Activated naive CD4-positive, alpha-beta T cell treated with Interleukin-2 at 50 U/mL for 16 hours (primary cell): ENCODE measurements at regions not wholly inside any gene's neighbourhood (a gene's known extent, or its start where the extent isn't known, plus 50 kb on each side); places are given as distances from the start of the nearest gene placed in this dataset.

Experiments used
- DNase-seq: peaks from one replicate; pipeline ENCODE4 v3.0.0-alpha.2; 2020

DNA sequence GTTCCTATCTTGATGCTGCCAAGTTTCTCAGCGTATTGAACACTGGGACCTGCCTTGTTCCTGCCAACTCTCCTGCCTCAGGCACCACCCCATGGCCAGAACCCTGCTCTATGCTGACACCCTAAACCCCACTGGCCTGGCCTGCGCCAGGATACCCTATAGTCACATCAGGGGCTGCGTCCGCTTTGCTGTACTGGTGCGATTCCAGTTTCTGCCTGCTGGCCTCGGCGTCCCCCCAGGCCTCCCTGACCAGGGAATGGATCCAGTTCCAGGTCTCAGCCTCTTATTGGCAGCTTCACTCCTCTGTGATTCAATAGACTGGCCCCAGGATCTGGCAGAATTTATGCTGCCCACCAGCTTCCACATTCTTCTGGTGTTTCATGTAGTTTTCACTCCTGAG lies 55.0 kb downstream of the GPR6 start:
- no peak for DNase-seq

DNA sequence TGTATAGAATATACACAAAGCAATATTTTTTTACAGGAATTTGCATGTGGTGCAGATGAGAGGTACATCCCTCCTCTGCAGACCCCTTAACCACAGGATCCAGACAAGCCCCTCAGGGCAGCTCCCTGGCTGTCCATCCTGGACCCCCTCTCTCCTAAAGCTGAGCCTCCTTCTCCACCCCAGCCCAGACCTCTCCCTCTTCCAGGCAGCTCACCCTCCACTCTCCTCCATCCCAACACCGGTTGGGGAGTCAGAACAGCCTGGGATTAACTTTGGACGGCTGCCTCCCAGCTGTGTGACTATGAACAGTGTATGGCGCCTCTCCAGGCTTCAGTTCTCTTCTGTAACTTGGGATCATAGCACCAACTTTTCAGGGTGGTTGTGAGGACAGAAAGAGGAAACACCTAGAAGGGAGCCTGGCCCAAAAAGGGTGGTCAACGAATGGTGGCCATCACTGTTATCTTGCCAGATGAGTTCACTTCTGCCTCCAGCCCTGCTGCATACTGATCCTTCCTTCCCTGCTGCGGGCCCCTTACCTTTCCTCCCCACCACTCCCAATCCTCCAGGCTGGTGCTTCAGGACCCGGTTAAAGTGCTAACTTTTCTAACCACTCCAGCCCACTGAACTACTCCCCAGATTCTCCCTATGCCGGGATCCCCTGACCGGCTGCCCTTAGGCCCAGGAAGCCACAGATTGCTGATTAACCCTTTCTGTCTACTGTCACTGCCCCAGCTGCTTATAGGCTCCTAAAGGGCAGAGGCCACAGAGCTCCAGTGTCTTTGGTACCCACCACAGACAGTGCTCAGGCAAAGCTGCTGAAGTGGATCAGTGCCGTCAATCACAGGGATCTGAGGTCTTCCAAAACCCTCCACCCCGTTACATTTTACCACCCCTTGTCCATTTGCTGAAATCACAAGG lies 55.9 kb downstream of the GPR6 start:
- DNase-seq = no peak

DNA sequence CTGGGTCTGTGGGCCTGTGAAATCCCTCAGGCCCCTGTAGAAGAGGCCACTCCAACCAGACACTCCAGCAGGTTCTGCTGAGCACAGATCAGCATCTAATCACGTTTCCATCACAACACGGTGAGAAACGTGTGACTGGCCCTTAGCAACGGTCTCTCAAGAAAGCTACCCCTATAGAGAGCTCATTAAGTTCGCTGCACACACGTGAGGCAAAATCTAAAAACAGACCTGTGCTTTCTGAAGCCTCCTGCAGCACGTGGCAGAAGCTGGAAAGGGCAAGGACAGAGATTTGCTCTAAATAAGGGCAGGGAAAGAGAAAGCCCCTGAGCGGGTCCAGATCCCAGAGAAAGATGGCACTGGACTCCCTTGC lies 56.5 kb downstream of the GPR6 start:
- DNase-seq = no peak

DNA sequence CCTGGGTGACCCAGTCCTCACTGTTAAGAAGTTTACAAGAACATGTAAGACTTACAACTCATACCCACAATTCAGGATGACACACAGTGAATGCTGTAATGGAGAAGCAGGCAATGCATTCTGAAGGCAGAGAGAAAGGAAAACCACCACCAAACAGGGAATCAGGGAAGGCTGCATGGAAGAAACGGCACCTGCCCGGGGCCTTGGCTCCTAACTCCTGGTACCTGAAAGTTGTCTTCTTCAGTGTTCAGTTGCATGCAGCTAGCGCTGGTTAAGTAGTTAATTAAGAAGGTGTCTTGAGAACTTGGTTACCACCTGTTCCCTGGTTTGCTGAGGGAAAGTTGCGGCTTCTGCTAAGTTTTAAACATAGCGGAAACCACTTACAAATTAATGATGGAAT lies 57.2 kb downstream of the GPR6 start:
- no peak for DNase-seq

DNA sequence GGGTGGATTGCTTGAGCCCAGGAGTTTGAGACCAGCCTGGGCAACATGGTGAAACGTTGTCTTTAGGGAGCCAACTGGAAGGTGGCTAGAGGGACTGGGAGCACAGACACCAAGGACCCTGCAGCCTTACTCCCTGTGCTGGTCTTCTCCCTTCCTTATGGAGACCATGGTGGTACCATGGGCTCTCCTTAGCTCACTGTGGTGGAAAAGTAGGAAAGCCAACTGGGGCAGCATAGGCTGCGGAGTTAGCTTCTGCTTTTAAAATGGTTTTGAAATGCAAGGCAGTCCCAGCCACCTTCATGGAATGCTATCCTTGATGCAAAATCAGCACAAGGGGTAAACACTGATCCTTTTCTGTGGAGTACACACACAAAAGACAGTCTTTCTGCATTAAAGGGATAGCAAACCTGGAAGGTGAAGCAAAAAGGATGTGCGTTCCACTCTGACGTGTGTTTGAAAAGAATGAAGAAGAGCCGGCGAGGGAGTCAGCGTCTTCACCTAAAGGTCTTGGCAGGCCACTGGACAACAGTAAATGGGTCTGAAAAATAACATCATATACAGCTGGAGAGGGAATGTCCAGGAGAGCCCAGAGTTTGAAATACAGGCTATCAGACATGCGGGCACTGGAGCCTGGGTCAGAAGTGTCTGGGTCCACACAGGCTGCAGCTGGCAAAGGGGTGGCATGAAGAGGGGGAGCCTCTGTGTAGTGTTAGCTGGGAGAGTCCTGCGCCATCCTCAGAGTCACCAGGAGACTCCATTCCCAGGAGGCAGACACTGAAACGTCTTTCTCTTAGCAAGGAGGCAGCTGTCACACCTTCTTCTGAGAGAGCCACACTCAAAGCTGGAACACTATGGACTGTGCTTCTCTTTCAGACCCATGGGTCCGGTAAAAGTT lies 58.5 kb downstream of the GPR6 start:
- no peak for DNase-seq

DNA sequence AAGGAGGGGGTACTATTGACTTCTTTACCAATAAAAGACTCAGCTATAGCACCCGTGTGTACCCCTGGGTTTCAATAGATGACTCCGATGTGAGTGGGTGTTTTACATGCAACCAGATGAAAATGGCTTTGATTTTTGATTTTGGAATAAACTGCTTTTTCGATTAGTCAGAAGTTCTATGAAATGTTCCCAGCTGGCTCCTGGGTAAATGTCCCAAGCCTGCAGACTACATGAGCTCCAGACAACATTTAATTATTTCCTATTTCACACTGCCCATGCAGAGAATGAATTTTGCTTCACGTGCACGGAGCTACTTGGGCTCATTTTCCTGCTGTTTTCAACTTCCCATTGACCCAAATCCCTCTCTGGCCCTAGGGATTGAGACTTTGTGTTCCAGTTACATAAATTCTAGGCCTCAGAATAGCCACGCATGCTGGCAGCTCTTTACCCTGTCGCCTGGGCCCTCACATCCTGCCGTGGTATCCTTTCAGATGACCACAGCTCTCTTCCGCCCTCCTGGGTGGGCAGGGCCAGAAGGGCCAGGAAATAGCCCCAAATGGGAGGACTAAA lies 59.7 kb downstream of the GPR6 start:
- DNase-seq = no peak

DNA sequence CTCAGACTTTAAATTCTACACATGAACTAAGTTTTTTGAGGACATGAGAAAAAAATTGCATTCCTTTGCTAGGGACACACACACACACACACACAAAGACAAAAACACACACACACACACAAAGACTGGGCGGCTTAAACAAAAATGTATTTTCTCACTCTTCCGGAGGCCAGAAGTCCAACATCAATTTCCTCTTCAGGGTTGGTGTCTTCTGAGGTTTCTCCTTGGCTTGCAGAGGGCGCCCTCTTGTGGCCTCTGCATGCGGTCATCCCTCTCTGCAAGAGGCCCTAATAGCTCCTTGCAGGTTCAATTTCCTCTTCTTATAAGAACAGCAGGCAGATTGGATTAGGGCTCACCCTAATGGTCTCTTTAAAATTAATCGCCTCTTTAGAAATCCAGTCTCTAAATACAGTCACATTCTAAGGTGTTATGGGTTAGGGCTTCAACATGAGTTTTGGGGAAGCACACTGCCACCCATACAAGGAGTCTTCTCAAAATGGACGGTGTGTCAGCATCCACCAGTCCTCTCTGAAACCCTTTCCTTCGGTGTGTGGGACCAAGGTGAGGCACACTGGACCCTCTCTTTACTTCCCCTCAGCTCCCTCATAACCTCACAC lies 61.4 kb downstream of the GPR6 start:
- peak; percentile 82 for DNase-seq

DNA sequence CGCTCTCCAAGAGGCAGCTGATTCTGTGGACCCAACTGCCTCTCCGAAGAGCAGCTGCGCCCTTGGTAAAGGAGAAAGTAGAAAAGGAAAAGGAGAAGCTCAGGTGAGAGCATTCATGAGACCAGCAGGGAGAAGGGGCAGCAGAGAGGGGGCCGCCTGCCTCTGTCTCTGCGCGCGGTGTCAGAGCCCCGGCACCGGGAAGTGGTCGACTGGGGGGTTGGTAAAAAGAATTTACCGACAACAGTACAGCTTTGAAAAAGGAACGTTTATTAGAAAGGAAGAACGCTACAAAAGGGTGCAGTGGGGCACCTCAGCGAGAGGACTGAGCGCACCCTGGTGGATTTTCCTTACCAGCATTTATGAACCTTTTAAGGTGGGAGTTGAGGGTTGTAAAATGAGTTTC lies 61.9 kb downstream of the GPR6 start:
- DNase-seq = peak; percentile 29

DNA sequence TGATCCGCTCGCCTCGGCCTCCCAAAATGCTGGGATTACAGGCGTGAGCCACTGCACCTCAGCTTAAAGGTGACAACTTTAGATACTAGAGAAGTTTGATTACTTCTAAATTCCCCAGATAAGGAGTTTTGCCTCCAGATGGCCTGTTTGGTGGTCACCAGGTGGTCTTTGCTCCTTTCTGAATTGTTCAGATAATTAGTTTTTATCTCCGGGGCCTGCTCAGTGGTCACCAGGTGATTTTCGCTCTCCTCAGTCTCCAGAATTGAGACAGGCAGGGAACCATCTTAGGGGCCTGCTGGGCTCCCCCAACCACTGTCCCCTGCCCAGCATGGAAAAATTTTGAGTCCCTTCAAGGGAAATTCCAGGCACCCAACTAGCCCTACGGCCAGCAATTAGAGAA lies 62.6 kb downstream of the GPR6 start:
- DNase-seq = no peak

DNA sequence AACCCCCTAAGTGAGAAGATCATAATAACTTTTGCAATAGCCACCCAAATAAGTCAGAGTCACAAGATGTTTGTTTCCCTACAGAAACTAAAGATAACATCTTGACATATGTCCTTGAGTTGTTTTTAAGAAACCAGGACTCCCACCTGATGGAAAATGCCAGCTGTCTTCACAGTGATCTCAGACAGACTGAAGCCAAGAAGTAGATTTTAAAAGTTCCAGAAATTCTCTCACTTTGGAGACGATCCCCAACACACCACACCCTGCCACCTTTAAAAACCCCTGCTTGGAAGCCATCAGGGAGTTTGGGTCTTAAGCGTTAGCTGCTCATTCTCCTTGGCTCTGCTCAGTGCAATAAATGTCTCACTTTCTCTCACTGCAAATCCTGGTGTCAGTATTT lies 63.0 kb downstream of the GPR6 start:
- no peak for DNase-seq

DNA sequence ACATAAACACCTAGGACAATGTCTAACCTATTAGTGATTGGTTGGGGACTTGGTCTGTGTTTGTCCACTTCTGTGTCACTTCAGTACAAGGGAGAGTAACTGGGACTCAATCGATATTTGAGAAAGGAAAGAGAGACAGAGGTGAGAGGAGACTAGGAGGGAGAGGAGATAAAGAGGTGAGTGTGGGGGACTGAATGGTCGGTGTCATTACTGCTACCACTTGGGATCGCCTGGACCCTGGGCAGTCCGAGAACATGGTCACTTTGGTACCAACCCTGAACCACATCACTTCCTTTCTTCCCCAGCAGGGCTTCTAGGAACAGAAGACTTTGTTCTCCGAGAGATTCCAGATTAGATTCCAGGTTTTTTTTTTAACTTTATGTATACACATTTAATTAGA lies 63.7 kb downstream of the GPR6 start:
- no peak for DNase-seq

DNA sequence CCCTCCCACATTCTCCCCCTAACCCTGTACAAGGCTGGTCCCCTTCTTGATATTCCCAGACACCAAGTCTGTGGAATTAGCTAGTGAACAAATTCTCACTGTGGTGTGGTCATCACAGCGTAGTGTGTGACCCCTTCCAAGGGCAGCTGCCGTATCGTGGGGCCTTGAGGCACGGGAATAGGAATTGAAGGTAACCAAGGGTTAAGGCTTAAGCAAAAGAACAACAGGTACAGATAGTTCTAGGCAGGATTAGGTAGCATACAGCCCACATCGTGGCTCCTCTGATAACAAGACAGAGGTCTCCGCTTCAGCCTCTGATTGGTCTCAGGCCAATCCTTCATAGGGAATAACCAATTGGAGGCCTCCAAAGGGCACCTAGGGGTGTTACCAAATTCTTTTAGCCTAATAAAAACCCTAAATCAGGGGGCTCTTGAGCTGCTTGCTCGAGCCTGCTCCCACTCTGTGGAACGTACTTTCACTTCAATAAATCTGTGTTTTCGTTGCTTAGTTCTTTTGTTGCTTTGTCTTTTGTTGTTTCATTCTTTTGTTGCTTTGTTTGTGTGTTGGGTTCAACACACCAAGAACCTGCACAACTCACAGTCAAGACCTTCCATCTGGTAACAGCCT lies 64.7 kb downstream of the GPR6 start:
- DNase-seq = no peak

DNA sequence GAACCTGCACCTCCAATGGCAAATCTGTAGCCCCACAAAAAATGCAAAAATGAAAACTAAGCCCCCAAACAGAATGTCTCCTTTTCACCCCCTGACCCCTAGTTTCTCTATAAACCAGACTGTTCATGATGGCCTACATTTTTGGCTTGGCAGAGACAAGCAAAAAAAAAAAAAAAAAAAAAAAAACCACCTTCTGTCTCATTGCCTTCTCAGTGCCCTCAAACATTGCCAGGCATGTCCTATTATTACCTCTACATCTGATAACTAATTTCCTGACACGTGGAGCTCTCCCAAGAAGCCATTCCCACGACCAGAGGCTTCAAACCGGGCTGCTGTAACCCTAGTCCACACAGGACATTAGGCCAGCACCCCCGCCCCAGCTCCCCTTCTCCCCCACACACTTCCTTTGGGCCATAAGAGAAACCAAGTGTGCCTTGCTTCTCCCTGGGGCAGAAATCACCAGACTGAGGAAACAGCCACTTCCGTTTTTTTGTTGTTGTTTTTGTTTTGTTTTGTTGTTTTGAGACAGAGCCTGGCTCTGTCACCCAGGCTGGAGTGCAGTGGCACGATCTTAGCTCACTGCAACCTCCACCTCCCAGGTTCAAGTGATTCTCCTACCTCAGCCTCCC lies 65.4 kb downstream of the GPR6 start:
- no peak for DNase-seq

DNA sequence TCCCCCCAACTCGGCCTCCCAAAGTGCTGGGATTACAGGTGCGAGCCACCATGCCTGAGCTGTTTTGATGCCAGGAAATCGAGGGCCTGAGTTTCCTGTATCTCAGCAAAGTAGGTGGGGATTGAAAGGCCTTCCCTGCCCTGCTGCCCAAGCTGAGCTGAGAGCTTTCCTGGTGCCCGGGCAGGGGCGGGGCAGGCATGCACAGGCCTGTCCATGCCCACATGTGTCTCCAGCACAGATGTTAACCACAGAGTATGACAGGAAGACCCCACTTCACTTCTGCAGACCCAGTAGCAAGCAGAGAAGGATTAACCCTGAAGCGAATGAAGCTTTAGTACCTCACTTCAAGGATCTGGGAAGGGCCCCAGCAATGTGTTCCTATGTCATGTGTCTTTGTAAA lies 66.0 kb downstream of the GPR6 start:
- DNase-seq = no peak

DNA sequence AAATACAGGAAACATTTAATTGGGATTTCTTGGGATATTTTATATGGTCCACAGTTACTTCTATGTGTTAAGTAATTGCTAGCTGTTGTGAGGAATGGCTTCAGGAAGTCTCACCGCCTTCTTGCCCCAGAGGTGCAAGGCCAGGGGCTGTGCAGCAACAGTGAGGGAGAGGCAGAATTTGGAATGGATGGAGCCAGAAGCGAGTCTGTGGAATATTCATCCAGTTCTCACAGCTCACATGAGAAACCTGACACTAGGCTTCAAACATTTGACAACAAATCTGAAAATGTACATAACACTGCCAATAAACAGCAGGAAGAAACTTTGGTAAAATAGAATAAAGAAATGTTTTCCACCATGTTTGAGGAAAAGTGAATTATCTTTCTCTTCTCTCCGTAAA lies 66.5 kb downstream of the GPR6 start:
- no peak for DNase-seq

DNA sequence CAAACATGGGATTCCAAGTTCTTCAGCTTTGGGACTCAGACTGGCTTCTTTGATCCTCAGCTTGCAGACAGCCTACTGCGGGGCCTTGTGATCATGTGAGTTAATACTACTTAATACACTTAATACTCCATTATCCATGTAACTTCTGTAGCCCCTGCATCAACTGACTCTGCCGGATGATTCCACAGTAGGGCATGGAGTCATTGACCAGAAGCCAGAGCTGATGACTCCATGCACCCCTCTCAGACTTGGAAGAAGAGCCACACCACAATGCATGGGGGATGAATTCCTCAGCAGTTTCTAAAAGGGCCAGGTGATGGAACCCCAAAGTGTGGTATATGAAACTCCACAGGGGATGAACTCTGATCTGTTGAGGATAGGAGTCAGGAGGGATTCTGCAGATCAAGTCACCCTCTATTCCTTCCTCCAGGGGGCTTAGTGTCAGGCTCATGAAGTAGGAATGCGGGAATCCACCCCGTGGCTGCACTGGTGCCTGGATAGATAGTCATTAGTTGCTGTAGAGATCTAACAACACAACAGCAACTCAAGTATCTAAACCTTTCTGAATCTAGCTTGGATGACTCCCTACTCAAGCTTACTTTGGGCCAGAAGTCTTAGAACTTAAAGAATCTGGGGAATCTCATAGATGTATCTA lies 70.2 kb downstream of the GPR6 start:
- DNase-seq = no peak

DNA sequence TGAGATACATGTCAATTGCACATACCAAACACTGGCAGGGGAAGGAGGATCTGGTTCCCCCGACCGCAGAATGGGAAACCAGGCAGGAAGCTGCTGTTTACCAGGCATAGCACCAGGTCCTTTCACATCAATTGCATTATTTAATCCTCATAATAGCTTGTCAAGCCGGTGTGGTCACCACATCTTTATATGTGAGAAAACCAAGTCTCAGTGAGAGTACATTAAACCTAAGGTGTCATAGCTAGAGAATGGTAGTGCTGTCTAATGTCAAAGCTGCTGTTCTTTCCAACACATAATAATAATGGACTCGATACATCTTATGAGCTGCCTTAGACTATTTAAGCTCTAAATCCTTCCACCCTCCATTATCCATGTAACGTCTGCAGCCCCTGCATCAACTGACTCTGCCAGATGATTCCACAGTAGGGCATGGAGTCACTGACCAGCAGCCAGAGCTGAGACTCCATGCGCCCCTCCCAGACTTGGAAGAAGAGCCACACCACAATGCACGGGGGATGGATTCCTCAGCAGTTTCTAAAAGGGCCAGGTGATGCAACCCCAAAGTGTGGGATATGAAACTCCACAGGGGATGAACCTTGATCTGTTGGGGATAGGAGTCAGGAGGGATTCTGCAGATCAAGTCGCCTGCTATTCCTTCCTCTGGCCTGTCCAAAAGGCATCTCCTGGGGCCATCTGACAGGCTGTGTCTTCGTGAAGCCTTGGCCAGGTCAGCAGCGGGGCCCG lies 71.8 kb downstream of the GPR6 start:
- no peak for DNase-seq
